ENCODE measurements at regions not wholly inside any gene's neighbourhood (a gene's known extent, or its start where the extent isn't known, plus 50 kb on each side); places are given as distances from the start of the nearest gene placed in this dataset.

DNA sequence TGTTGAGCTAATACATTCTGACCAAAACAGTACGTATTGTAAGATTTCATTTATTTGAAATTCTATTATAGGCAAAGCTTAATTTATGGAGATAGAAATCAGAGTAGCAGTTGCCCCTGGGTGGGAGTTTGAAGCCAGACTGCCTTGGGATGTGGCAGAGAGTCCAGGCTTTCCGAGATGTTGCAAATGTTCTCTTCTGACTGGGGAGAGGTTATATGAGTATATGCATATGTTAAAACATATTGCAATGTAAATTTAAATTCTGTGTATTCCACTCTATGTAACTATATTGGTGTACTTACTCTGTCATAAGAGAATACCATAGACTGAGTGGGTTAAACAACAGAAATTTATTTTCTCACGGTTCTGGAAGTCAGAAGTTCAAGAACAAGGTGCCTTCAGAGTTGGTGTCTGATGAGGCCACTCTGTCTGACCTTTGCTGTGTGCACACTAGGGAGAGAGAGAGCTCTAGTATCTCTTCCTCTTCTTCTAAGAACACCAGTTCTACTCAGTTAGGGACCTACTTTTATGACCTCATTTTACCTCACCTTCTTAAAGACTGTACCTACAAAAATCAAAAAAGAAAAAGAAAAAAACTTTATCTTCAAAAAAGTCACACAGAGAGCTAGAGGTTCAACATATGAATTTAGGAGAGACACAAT is 299.3 kb upstream of the HS3ST1 start:
- no peak for DNase-seq

DNA sequence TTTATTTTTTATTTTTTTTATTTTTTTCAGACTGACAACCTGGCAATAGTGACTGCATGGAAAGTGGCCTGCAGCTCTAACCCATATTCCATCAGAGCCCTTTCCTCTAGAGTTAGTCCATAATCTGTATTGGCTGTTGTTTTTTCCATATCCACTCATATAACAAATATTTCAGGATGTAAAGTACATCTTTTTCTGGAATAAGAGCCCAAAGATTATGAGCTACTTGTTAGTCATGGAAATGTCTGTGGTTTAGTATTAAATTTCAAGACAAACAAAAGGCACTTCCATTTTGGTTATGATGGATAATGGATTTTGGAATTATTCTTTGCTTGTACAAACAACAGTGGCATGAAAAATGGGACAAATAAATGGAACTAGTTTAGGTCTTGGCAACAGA is 296.0 kb upstream of the HS3ST1 start:
- DNase-seq: no peak

DNA sequence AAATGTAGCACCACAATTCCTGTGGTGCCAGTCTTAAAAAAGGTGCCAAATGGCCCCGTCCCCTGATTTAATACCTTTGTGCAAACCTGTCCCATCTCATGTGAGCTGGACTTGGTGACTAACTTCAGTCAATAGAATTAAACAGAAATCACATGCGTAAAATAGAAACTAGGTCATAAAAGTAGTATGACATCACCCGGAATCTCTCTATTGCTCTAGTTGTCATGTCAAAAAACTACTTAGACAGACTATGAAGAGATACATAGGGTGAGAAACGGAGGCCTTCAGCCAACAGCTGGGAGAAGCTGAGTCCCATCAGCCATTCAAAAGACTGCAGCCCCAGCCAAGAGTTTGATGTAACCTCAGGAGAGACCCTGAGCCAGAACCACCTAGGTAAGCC is 293.5 kb upstream of the HS3ST1 start:
- no peak for DNase-seq

GRCh38 chr4:11720292-11720691 is 291.6 kb upstream of the HS3ST1 start:
- no peak for DNase-seq

- no peak for DNase-seq
Measured at GRCh38 chr4:11719879-11720278, 291.2 kb upstream of the HS3ST1 start.

DNA sequence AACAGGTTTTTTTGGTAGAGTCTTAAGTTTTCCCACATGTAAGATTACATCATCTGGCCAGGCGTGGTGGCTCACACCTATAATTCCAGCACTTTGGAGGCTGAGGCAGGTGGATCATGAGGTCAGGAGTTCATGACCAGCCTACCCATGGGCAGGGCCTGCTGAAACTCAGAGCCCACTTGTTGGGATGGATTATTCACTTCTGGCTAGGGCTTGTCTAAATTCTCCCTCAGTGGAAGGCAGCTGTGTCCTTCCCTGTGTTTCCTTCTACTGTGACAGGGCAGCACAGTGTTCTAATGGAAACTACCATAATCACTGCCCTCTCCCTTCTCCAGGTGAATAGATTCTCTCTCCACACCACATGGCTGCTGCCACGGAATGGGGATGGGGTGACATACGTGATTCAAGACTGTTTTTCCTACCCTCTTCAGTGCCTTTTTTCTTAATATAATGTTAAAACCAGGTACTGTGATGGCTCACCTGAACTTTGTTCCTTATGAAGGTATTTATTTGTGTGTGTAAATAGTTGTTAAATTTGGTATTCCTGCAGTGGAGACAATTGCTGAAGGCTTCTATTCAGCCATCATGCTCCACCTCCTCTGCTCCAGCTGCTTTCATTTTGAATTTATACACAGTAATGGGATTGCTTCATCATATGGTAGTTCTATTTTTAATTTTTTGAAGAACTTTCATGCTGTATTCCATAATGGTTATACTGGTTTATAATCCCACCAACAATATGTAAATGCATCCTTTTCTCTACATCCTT is 287.2 kb upstream of the HS3ST1 start:
- no peak for DNase-seq

GRCh38 chr4:11710453-11711093 is 281.9 kb upstream of the HS3ST1 start:
- DNase-seq: no peak

- no peak for DNase-seq
Measured at GRCh38 chr4:11704186-11704830, 275.6 kb upstream of the HS3ST1 start.

DNA sequence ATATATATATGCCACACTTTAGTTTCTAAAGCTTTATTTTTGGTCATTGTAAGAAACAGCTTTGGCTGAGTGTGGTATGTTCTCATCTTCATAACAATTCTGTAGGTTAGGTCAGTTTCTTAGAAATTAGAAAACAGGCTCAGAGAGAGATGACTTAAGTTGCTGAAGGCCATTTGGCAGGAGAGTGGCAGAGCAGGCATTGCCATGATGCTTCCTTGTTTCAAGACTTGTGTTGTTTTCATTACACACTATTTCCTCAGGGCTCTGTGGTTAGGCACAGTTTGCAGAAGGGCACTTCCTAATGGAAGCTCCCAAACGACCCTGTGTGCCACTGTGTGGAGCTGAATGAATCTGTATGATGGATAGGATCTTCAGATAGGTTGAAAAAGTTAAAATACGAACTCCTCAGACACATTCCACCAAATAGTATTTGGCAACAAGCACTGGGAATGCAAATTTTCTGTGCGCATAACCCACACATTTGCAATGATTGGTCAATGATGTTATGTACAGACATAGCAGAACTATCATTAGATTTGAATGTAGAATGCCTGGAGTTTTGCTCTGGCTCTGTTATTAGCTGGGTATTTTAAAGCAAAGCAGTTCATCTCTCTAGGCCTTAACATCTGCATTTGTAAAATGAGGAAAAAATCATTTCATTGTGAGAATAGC is 274.3 kb upstream of the HS3ST1 start:
- DNase-seq: no peak

GRCh38 chr4:11701966-11702725 is 273.5 kb upstream of the HS3ST1 start:
- DNase-seq: no peak

- no peak for DNase-seq
Measured at GRCh38 chr4:11700751-11701226, 272.1 kb upstream of the HS3ST1 start.

DNA sequence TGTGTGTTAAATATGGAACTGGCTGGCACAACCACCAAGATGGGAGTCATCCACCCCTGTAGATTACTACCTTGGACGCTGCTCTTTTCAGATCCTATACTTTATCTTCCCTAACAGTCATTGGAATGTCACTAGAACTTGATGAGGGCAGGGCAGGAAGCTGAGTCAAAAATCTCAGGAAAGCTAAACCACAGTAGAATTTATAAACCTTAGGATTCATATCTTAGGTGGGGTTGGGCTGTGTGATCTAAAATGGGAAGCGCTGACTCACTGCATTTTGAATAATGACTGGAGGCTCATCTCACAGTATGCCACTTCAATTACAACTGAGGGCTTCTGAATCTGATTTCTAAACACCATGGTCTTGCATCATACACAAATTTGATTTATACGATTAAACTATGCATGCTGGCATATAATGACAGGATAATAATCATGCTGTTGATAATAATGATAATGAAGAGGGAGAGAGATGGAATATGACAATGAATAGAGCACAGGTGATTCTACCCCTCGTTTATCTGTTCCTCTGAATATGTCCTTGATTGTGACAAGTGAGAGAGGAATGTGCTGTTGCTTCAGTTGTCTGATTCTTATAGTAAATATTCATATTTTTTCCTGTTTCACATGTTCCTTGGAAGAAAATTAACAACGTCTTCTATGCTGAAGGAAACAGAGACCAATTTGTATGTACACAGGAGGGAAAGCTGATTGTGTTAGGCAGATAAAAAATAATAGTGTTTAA is 270.3 kb upstream of the HS3ST1 start:
- DNase-seq: no peak

GRCh38 chr4:11698033-11698432 is 269.3 kb upstream of the HS3ST1 start:
- no peak for DNase-seq

GRCh38 chr4:11693693-11694092 is 265.0 kb upstream of the HS3ST1 start:
- no peak for DNase-seq

- no peak for DNase-seq
Measured at GRCh38 chr4:11691236-11691635, 262.5 kb upstream of the HS3ST1 start.

- DNase-seq: no peak
Measured at GRCh38 chr4:11687727-11688126, 259.0 kb upstream of the HS3ST1 start.

- DNase-seq: no peak
Measured at GRCh38 chr4:11685481-11685880, 256.8 kb upstream of the HS3ST1 start.

- no peak for DNase-seq
Measured at GRCh38 chr4:11675051-11675800, 246.5 kb upstream of the HS3ST1 start.

DNA sequence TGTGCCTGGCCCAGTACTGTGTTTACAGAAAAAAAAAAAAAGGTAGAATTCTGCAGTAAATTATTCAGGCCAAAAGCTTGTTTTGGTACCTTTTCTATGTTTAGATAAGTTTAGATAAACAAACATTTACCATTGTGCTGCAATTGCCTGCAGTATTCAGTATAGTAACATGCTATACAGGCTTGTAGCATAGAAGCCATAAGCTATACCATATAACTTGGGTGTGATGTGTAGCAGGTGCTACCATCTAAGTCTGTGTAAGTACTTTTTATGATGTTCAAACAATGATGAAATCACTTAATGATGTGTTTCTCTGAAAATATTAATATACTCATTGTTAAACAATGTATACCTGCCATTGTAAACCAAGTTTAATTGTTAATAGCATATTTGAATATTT is 241.6 kb upstream of the HS3ST1 start:
- no peak for DNase-seq

- no peak for DNase-seq
Measured at GRCh38 chr4:11669156-11669555, 240.5 kb upstream of the HS3ST1 start.

GRCh38 chr4:11663114-11663513 is 234.4 kb upstream of the HS3ST1 start:
- DNase-seq: no peak

All from activated CD4-positive, alpha-beta T cell treated with anti-CD3 and anti-CD28 coated beads for 48 hours (primary cell).